Erythroblast (primary cell): ENCODE measurements at regions not wholly inside any gene's neighbourhood (a gene's known extent, or its start where the extent isn't known, plus 50 kb on each side); places are given as distances from the start of the nearest gene placed in this dataset.

ENCODE experiments used
- GATA1 ChIP-seq: IDR thresholded peaks from 2 replicates; pipeline ENCODE4 v1.6.1; 2011; ENCODE audit warnings: low read depth, mild to moderate bottlenecking, control low read depth, low read length, moderate library complexity
- POLR2A ChIP-seq: IDR thresholded peaks from 2 replicates; pipeline ENCODE4 v1.6.1; 2011; ENCODE audit warnings: mild to moderate bottlenecking, low read length

GRCh38 chr14:61152851-61153364 is 128.2 kb downstream of the TMEM30B start:
- TF ChIP-seq POLR2A (no peak), GATA1 (no peak)
